ENCODE measurements at regions not wholly inside any gene's neighbourhood (a gene's known extent, or its start where the extent isn't known, plus 50 kb on each side); places are given as distances from the start of the nearest gene placed in this dataset.
"Not testable (repeated sequence)": the region's sequence is repeated elsewhere in the genome, so short reads cannot be mapped to it uniquely, and the experiment has no call there.

- Mint-ChIP-seq H3K27me3 (ENCODE audit: low read depth) (no peaks in the 10 kb centered on the region), H3K36me3 (ENCODE audit: low read depth) (no peaks in the 10 kb centered on the region), H3K4me3 (ENCODE audit: unreplicated experiment) (no peak overlapping the region)
Observed at GRCh38 chr16:16763449-16763848, 384.5 kb downstream of the NPIPA7 start.

GRCh38 chr16:16770717-16771116 is 391.8 kb downstream of the NPIPA7 start:
- H3K9me3 Mint-ChIP-seq (ENCODE audit: low read depth) = peaks cover 28% of the 10 kb centered on the region
- H3K4me3 Mint-ChIP-seq (ENCODE audit: unreplicated experiment); H3K36me3 Mint-ChIP-seq (ENCODE audit: low read depth); DNase-seq (ENCODE audit: low spot score); H3K4me1 Mint-ChIP-seq (ENCODE audit: low read depth); H3K27ac Mint-ChIP-seq (ENCODE audit: unreplicated experiment); H3K27me3 Mint-ChIP-seq (ENCODE audit: low read depth): not testable (repeated sequence)

More at GRCh38 chr16:16763449-16763848, 384.5 kb downstream of the NPIPA7 start:
- TF ChIP-seq, protein P1, sequence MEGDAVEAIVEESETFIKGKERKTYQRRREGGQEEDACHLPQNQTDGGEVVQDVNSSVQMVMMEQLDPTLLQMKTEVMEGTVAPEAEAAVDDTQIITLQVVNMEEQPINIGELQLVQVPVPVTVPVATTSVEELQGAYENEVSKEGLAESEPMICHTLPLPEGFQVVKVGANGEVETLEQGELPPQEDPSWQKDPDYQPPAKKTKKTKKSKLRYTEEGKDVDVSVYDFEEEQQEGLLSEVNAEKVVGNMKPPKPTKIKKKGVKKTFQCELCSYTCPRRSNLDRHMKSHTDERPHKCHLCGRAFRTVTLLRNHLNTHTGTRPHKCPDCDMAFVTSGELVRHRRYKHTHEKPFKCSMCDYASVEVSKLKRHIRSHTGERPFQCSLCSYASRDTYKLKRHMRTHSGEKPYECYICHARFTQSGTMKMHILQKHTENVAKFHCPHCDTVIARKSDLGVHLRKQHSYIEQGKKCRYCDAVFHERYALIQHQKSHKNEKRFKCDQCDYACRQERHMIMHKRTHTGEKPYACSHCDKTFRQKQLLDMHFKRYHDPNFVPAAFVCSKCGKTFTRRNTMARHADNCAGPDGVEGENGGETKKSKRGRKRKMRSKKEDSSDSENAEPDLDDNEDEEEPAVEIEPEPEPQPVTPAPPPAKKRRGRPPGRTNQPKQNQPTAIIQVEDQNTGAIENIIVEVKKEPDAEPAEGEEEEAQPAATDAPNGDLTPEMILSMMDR (IDR thresholded peaks at IDR 0.05) = no peak
- Mint-ChIP-seq H3K9me3 (ENCODE audit: low read depth) (peaks cover 26% of the 10 kb centered on the region), H3K4me1 (ENCODE audit: low read depth) (no peaks in the 10 kb centered on the region), H3K27ac (ENCODE audit: unreplicated experiment) (no peak overlapping the region)
- no peak for DNase-seq (ENCODE audit: low spot score)

DNA sequence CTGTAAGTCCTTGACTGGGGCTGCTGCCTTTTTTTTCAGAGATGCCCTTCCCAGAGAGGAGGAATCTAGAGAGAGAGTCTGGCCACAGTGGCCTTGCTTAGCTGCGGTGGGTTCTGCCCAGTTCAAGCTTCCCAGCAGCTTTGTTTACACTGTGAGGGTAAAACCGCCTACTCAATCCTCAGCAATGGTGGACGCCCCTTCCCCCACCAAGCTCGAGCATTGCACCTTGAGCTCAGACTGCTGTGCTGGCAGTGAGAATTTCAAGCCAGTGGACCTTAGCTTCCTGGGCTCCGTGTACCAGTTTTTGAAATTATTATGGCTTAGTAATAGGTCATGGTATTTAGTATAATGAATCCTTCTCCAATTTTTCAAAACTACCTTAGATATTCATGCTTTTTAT is 395.4 kb downstream of the NPIPA7 start:
- Mint-ChIP-seq H3K4me3 (ENCODE audit: unreplicated experiment) (no peak overlapping the region), H3K27ac (ENCODE audit: unreplicated experiment) (no peak overlapping the region), H3K9me3 (ENCODE audit: low read depth) (peaks cover 7% of the 10 kb centered on the region), H3K36me3 (ENCODE audit: low read depth) (no peaks in the 10 kb centered on the region), H3K27me3 (ENCODE audit: low read depth) (no peaks in the 10 kb centered on the region), H3K4me1 (ENCODE audit: low read depth) (no peaks in the 10 kb centered on the region)
- no peak for DNase-seq (ENCODE audit: low spot score)
- TF ChIP-seq, protein P1 (IDR thresholded peaks at IDR 0.05) = no peak

DNA sequence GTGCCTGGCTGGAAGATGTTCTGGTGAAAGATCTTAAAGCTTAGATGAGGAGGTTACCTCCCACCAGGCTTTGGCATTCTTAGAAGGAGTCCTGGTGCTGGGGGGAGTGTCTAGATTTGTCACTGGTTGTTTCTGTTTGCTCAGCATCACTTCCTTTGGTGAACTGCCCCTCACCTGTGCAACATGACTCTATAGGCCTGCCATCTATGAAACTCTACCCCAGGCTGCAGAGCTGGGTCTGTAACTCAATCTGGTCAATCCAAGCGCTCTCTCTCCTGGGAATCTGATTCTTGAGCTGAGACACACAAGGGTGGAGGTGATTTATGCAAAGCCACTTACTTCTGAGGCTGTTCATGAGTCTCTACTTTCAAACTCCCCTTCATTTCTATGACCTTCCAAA is 399.4 kb downstream of the NPIPA7 start:
- no peaks in the 10 kb centered on the region for H3K9me3 Mint-ChIP-seq (ENCODE audit: low read depth)
- DNase-seq (ENCODE audit: low spot score) = no peak
- no peaks in the 10 kb centered on the region for H3K4me1 Mint-ChIP-seq (ENCODE audit: low read depth)
- H3K27me3 Mint-ChIP-seq (ENCODE audit: low read depth) = no peaks in the 10 kb centered on the region
- TF ChIP-seq, protein P1 (IDR thresholded peaks at IDR 0.05) = no peak
- no peak overlapping the region for H3K4me3 Mint-ChIP-seq (ENCODE audit: unreplicated experiment)
- no peak overlapping the region for H3K27ac Mint-ChIP-seq (ENCODE audit: unreplicated experiment)
- H3K36me3 Mint-ChIP-seq (ENCODE audit: low read depth) = no peaks in the 10 kb centered on the region

DNA sequence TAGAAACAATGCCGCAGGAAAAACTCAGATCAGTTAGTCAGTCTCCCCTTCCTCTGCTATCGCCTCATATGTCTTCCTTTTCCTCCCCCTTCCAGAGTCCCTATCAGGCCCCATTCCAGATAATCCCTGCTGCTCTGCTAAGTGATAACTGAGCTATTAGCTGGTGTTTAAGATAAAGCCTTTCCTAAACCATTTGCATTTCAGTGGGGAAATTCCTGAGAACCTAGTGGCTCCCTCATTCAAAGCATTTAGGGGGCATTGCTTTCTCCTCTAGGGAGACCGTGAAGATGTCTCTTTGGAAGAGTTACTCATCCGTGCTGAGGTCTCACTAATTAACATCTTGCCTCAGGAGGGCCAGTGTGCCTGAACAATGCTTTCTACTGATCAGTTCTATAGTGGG is 401.6 kb downstream of the NPIPA7 start:
- TF ChIP-seq, protein P1 (IDR thresholded peaks at IDR 0.05) = no peak
- no peaks in the 10 kb centered on the region for H3K9me3 Mint-ChIP-seq (ENCODE audit: low read depth)
- no peak overlapping the region for H3K4me3 Mint-ChIP-seq (ENCODE audit: unreplicated experiment)
- no peaks in the 10 kb centered on the region for H3K27me3 Mint-ChIP-seq (ENCODE audit: low read depth)
- H3K27ac Mint-ChIP-seq (ENCODE audit: unreplicated experiment) = no peak overlapping the region
- H3K4me1 Mint-ChIP-seq (ENCODE audit: low read depth) = no peaks in the 10 kb centered on the region
- H3K36me3 Mint-ChIP-seq (ENCODE audit: low read depth) = no peaks in the 10 kb centered on the region
- DNase-seq (ENCODE audit: low spot score) = no peak

DNA sequence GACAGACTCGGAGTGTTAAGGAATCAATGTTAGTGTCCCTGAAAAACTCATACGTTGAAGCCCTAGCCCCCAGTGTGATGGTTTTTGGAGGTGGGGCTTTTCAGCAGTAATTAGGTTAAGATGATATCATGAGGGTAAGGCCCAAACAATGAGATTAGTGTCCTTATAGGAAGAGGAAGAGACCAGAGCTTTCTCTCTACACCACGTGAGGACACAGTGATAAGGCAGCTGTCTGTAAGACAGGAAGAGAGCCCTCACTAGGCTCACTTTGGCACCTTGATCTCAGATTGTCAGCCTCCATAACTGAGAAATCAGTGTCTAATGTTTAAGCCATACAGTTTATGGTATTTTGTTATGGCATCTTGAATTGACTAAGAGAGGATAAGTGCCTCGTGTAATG is 403.2 kb downstream of the NPIPA7 start:
- TF ChIP-seq, protein P1 (IDR thresholded peaks at IDR 0.05) = no peak
- Mint-ChIP-seq H3K9me3 (ENCODE audit: low read depth) (no peaks in the 10 kb centered on the region), H3K27ac (ENCODE audit: unreplicated experiment) (no peak overlapping the region), H3K27me3 (ENCODE audit: low read depth) (no peaks in the 10 kb centered on the region), H3K36me3 (ENCODE audit: low read depth) (no peaks in the 10 kb centered on the region), H3K4me3 (ENCODE audit: unreplicated experiment) (no peak overlapping the region), H3K4me1 (ENCODE audit: low read depth) (no peaks in the 10 kb centered on the region)
- DNase-seq (ENCODE audit: low spot score) = no peak
